Muscle of leg (tissue), 3 donors: ENCODE measurements at regions not wholly inside any gene's neighbourhood (a gene's known extent, or its start where the extent isn't known, plus 50 kb on each side); places are given as distances from the start of the nearest gene placed in this dataset.
A peak's percentile ranks its signal among the peaks of the same experiment; 100 is the strongest.

Experiments used
- DNase-seq: peaks from one replicate; pipeline ENCODE4 v3.0.0; 2013
- H3K27ac ChIP-seq: one replicate; pipeline ENCODE4 v1.5.1; 2013; ENCODE audit warnings: mild to moderate bottlenecking, low read length, control low read depth
- H3K27me3 ChIP-seq: one replicate; pipeline ENCODE4 v1.6.1; 2013; ENCODE audit warnings: low read length; ENCODE audit not compliant: control insufficient read depth, insufficient read depth
- H3K36me3 ChIP-seq: one replicate; pipeline ENCODE4 v1.6.1; 2013; ENCODE audit warnings: low read length; ENCODE audit not compliant: control insufficient read depth, insufficient read depth
- H3K4me1 ChIP-seq: one replicate; pipeline ENCODE4 v1.6.1; 2013; ENCODE audit warnings: low read length; ENCODE audit not compliant: control insufficient read depth, insufficient read depth
- H3K4me3 ChIP-seq: one replicate; pipeline ENCODE4 v1.5.1; 2013; ENCODE audit warnings: low read length, control low read depth
- H3K9me3 ChIP-seq: replicated peaks from 2 replicates; pipeline ENCODE4 v1.6.1; 2013; ENCODE audit warnings: low read depth, low read length; ENCODE audit not compliant: control insufficient read depth
- WGBS: methylation state at CpG from one replicate; pipeline ENCODE4 v1.1.5; 2013; ENCODE audit warnings: missing lambda C conversion rate; ENCODE audit not compliant: insufficient coverage; 5-methylcytosine and 5-hydroxymethylcytosine counted together

DNA sequence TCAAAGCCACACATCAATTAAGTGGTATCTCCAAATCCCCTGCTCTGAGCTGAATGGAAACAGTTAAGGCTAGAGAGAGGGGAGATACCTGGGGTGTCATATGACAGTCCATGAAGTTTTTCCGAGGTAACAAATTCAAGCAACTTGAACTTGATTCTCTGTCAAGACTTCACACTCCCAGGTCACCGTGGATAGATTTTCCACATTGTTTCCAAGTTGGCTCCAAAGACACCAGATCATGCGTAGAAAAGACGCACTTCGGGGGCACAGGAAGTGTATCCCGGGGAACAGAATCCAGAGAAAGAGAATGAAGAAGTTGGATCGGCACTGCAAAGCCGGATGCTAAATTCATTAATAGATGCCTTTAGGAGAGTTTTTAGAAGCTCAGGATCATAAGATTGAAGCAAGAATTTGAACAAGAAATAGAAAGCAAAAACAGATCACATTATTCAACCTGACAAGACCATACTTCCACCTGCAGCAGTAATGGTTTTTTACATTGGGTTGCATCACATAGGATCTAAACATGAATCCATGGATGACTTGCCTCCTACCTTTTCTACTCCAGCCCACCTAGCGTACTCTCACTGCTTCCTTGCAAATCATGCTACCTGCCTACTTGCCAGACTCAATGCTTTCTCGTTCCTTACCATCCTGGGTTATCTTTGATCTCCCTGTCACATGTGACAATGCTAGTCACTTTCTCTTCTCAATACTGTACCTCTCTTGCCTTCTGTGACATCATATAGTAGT, 253.0 kb upstream of the ADAMTS9 start:
- Histone ChIP-seq H3K4me3 (no peak overlapping the region), H3K4me1 (peaks cover 37% of the 10 kb centered on the region), H3K27ac (peak overlapping the region; percentile 40), H3K9me3 (no peaks in the 10 kb centered on the region), H3K36me3 (no peaks in the 10 kb centered on the region), H3K27me3 (no peaks in the 10 kb centered on the region)
- peak; percentile 91 for DNase-seq
- WGBS, result 55% methylated on average over 8 of the region's 10 CpGs

GRCh38 chr3:64939747-64940450, 252.1 kb upstream of the ADAMTS9 start:
- Histone ChIP-seq H3K9me3 (no peaks in the 10 kb centered on the region), H3K4me3 (no peak overlapping the region), H3K27ac (peak overlapping the region; percentile 60), H3K27me3 (no peaks in the 10 kb centered on the region), H3K36me3 (no peaks in the 10 kb centered on the region), H3K4me1 (peaks cover 28% of the 10 kb centered on the region)
- 50% methylated on average over 7 of the region's 10 CpGs for WGBS
- DNase-seq, result peak; percentile 48

DNA sequence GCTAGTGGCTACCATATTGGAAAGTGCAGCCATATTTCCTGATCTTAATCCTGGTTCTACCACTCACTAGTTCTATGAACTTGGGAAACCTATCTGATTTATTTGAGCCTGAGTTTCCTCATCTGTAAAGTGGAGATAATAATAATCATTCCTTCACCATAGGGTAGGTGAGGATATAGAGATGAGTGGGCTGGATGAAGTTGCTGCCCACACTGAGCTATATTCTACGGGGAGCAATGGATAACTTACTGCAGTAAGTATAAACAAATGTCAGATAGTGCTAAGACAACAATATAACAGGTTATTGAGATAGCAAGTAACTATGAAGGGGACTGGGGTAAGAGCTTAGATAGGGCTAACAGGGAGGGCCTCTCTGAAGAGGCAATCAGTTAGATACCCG, 251.5 kb upstream of the ADAMTS9 start:
- H3K4me3 ChIP-seq, result no peak overlapping the region
- DNase-seq, result no peak
- no peaks in the 10 kb centered on the region for H3K27me3 ChIP-seq
- H3K36me3 ChIP-seq, result no peaks in the 10 kb centered on the region
- peak overlapping the region; percentile 60 for H3K27ac ChIP-seq
- H3K4me1 ChIP-seq, result peaks cover 25% of the 10 kb centered on the region
- no CpG with 5 or more reads among the region's 2 CpGs for whole genome bisulfite sequencing
- no peaks in the 10 kb centered on the region for H3K9me3 ChIP-seq

DNA sequence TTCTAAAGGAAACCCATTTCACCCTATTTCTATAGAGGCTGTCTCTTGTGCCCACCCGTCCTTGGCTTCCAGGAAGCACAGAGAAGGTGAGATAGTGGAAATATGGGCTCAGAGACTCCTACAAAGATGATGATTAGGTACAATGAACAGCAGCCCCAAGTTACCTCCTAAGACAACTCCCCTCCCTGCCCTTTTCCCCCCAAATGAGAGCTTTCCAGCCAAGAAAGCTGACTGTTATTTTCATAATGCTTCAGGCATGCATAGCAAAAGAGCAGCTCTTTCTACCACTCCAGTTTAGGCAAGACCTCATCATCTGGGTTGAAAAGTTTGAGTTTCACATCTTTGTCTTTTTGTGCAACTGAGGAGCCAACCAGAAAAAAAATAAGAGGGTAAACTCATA, 248.8 kb upstream of the ADAMTS9 start:
- peaks cover 2% of the 10 kb centered on the region for H3K9me3 ChIP-seq
- H3K27me3 ChIP-seq, result no peaks in the 10 kb centered on the region
- H3K4me3 ChIP-seq, result no peak overlapping the region
- DNase-seq, result peak; percentile 75
- H3K4me1 ChIP-seq, result peaks cover 18% of the 10 kb centered on the region
- H3K27ac ChIP-seq, result peak overlapping the region; percentile 38
- WGBS, result no CpG with 5 or more reads among the region's 1 CpG
- H3K36me3 ChIP-seq, result no peaks in the 10 kb centered on the region

DNA sequence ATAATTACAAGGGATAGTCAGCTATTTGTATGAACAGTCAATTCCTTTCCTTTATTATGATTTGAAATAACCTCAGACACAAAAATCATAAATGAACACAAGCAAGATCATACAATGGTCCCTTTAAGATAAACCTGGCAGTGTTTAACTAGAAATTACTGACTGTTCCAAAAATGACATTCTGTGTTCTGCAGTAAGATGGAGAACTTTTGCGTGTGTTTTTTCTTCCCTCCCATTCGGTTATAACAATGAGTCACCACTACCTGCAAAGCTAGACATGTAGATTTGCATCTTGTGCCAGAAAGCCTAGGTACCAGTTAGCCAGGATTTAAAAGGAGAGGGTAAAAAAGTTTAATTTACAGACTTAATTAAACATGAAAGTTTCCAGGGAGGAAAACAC, 248.2 kb upstream of the ADAMTS9 start:
- no CpG with 5 or more reads among the region's 2 CpGs for WGBS
- peak; percentile 69 for DNase-seq
- Histone ChIP-seq H3K27ac (no peak overlapping the region), H3K9me3 (peaks cover 2% of the 10 kb centered on the region), H3K36me3 (no peaks in the 10 kb centered on the region), H3K4me1 (peaks cover 18% of the 10 kb centered on the region), H3K4me3 (no peak overlapping the region), H3K27me3 (no peaks in the 10 kb centered on the region)

- Histone ChIP-seq H3K9me3 (peaks cover 2% of the 10 kb centered on the region), H3K27me3 (no peaks in the 10 kb centered on the region), H3K27ac (no peak overlapping the region), H3K4me3 (no peak overlapping the region), H3K36me3 (no peaks in the 10 kb centered on the region), H3K4me1 (peaks cover 9% of the 10 kb centered on the region)
- WGBS, result 90% methylated on average over 2 of the region's 8 CpGs
- no peak for DNase-seq
Observed at GRCh38 chr3:64932666-64933342, 245.0 kb upstream of the ADAMTS9 start.

GRCh38 chr3:64932016-64932518, 244.3 kb upstream of the ADAMTS9 start:
- Histone ChIP-seq H3K36me3 (no peaks in the 10 kb centered on the region), H3K27me3 (no peaks in the 10 kb centered on the region), H3K4me1 (peaks cover 11% of the 10 kb centered on the region), H3K4me3 (no peak overlapping the region), H3K27ac (no peak overlapping the region), H3K9me3 (peaks cover 2% of the 10 kb centered on the region)
- 86% methylated on average over 1 of the region's 2 CpGs for WGBS
- no peak for DNase-seq

DNA sequence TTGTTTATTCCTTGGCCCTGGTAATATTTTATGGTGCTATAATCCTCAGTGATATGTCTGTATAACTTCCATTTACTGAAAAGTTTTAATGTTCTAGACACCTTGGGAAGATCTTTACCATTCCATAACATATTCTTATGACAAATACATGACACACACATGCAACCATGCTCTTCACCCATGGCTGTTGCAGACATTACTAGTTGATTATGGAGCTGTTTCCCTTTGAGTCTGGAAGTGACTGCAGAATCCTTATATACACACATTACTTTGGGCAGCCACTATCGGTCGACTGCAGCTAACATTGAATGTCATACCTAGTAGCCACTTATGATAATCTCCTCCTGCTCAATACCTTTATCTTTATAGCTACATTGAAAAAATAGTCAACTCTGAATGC, 243.1 kb upstream of the ADAMTS9 start:
- no peaks in the 10 kb centered on the region for H3K27me3 ChIP-seq
- H3K27ac ChIP-seq, result no peak overlapping the region
- H3K9me3 ChIP-seq, result peaks cover 2% of the 10 kb centered on the region
- H3K4me1 ChIP-seq, result peaks cover 8% of the 10 kb centered on the region
- H3K36me3 ChIP-seq, result no peaks in the 10 kb centered on the region
- no peak overlapping the region for H3K4me3 ChIP-seq
- WGBS, result no CpG with 5 or more reads among the region's 2 CpGs
- no peak for DNase-seq

DNA sequence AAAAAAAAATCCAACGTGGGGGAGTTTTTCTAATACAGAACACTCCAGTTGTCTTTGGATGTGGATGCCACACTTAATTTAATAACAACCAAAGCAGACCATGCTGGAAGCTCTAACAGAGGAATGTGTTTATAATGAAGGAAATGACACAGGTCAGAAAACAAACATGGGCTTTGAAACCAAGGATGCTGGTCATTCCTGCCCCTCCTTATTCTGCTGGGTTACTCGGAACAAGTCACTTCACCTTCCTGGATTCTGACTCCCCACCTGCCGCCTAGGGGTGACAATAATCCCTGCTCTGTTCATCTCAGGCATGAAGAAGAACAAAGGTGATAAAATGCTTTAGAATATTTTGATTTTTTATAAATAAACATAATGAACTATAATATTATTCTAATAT, 240.9 kb upstream of the ADAMTS9 start:
- H3K4me3 ChIP-seq, result no peak overlapping the region
- no CpG with 5 or more reads among the region's 3 CpGs for WGBS
- H3K27me3 ChIP-seq, result no peaks in the 10 kb centered on the region
- H3K36me3 ChIP-seq, result no peaks in the 10 kb centered on the region
- H3K9me3 ChIP-seq, result peaks cover 2% of the 10 kb centered on the region
- DNase-seq, result peak; percentile 41
- H3K27ac ChIP-seq, result peak overlapping the region; percentile 77
- peaks cover 11% of the 10 kb centered on the region for H3K4me1 ChIP-seq

GRCh38 chr3:64927689-64928088, 239.9 kb upstream of the ADAMTS9 start:
- H3K9me3 ChIP-seq, result no peaks in the 10 kb centered on the region
- DNase-seq, result no peak
- no peaks in the 10 kb centered on the region for H3K27me3 ChIP-seq
- WGBS, result 44% methylated on average over 2 of the region's 3 CpGs
- H3K4me1 ChIP-seq, result peaks cover 11% of the 10 kb centered on the region
- H3K4me3 ChIP-seq, result no peak overlapping the region
- H3K36me3 ChIP-seq, result no peaks in the 10 kb centered on the region
- H3K27ac ChIP-seq, result no peak overlapping the region
